ENCODE measurements at regions not wholly inside any gene's neighbourhood (a gene's known extent, or its start where the extent isn't known, plus 50 kb on each side); places are given as distances from the start of the nearest gene placed in this dataset.
"Not testable (repeated sequence)": the region's sequence is repeated elsewhere in the genome, so short reads cannot be mapped to it uniquely, and the experiment has no call there.

GRCh38 chr2:225756198-225756597, 356.7 kb downstream of the NYAP2 start:
- TF ChIP-seq CTCF (IDR thresholded peaks at IDR 0.05; ENCODE audit: insufficient read depth, low read depth, low read length, missing control alignments) = no peak
- DNase-seq (ENCODE audit: low read depth) = no peak
- H3K4me3 ChIP-seq (ENCODE audit: low read depth, low read length) = no peak overlapping the region

GRCh38 chr2:225748609-225749008, 349.1 kb downstream of the NYAP2 start:
- TF ChIP-seq CTCF (IDR thresholded peaks at IDR 0.05; ENCODE audit: insufficient read depth, low read depth, low read length, missing control alignments) = no peak
- no peak overlapping the region for H3K4me3 ChIP-seq (ENCODE audit: low read depth, low read length)
- no peak for DNase-seq (ENCODE audit: low read depth)

- DNase-seq (ENCODE audit: low read depth); H3K4me3 ChIP-seq (ENCODE audit: low read depth, low read length): not testable (repeated sequence)
These were observed 344.5 kb downstream of the NYAP2 start for GRCh38 chr2:225743996-225744395.

- DNase-seq (ENCODE audit: low read depth) = no peak
- TF ChIP-seq CTCF (IDR thresholded peaks at IDR 0.05; ENCODE audit: insufficient read depth, low read depth, low read length, missing control alignments) = no peak
These were observed 343.0 kb downstream of the NYAP2 start for GRCh38 chr2:225742487-225742886.

GRCh38 chr2:225740086-225740485, 340.6 kb downstream of the NYAP2 start:
- no peak for DNase-seq (ENCODE audit: low read depth)

More at GRCh38 chr2:225742487-225742886, 343.0 kb downstream of the NYAP2 start:
- H3K4me3 ChIP-seq (ENCODE audit: low read depth, low read length) = no peak overlapping the region

GRCh38 chr2:225739328-225739727, 339.8 kb downstream of the NYAP2 start:
- no peak overlapping the region for H3K4me3 ChIP-seq (ENCODE audit: low read depth, low read length)
- no peak for DNase-seq (ENCODE audit: low read depth)
- no peak for TF ChIP-seq CTCF (IDR thresholded peaks at IDR 0.05; ENCODE audit: insufficient read depth, low read depth, low read length, missing control alignments)

More at GRCh38 chr2:225740086-225740485, 340.6 kb downstream of the NYAP2 start:
- TF ChIP-seq CTCF (IDR thresholded peaks at IDR 0.05; ENCODE audit: insufficient read depth, low read depth, low read length, missing control alignments) = no peak
- no peak overlapping the region for H3K4me3 ChIP-seq (ENCODE audit: low read depth, low read length)

- no peak for DNase-seq (ENCODE audit: low read depth)
- TF ChIP-seq CTCF (IDR thresholded peaks at IDR 0.05; ENCODE audit: insufficient read depth, low read depth, low read length, missing control alignments) = no peak
- H3K4me3 ChIP-seq (ENCODE audit: low read depth, low read length) = no peak overlapping the region
These were observed 339.2 kb downstream of the NYAP2 start for GRCh38 chr2:225738735-225739134.
